Right lung (tissue), 2 donors: ENCODE measurements at regions not wholly inside any gene's neighbourhood (a gene's known extent, or its start where the extent isn't known, plus 50 kb on each side); places are given as distances from the start of the nearest gene placed in this dataset.

Experiments
- DNase-seq, 2 donors: peaks; one replicate each; pipeline ENCODE4 v3.0.0-alpha.2; 2013

- no peak for DNase-seq
Measured at GRCh38 chr2:145710303-145710702, 1190.4 kb upstream of the ZEB2 start.

GRCh38 chr2:145702305-145702704 lies 1182.4 kb upstream of the ZEB2 start:
- DNase-seq: no peak

GRCh38 chr2:145692971-145693478 lies 1173.1 kb upstream of the ZEB2 start:
- DNase-seq: no peak

- DNase-seq: no peak
Measured at GRCh38 chr2:145691659-145692058, 1171.7 kb upstream of the ZEB2 start.

GRCh38 chr2:145690183-145690778 lies 1170.4 kb upstream of the ZEB2 start:
- DNase-seq: no peak

GRCh38 chr2:145689277-145689676 lies 1169.4 kb upstream of the ZEB2 start:
- no peak for DNase-seq

GRCh38 chr2:145688156-145688555 lies 1168.2 kb upstream of the ZEB2 start:
- no peak for DNase-seq

GRCh38 chr2:145687442-145688134 lies 1167.7 kb upstream of the ZEB2 start:
- peak; percentile 6 to 11 for DNase-seq

GRCh38 chr2:145685383-145686050 lies 1165.6 kb upstream of the ZEB2 start:
- DNase-seq: no peak

- no peak for DNase-seq
Measured at GRCh38 chr2:145682546-145683157, 1162.7 kb upstream of the ZEB2 start.

- DNase-seq: no peak
Measured at GRCh38 chr2:145680276-145680675, 1160.4 kb upstream of the ZEB2 start.

GRCh38 chr2:145677371-145677770 lies 1157.5 kb upstream of the ZEB2 start:
- DNase-seq: no peak

- DNase-seq: no peak
Measured at GRCh38 chr2:145674705-145675104, 1154.8 kb upstream of the ZEB2 start.

GRCh38 chr2:145669301-145669700 lies 1149.4 kb upstream of the ZEB2 start:
- DNase-seq: no peak

- DNase-seq: no peak
Measured at GRCh38 chr2:145666552-145666951, 1146.6 kb upstream of the ZEB2 start.

- DNase-seq: no peak
Measured at GRCh38 chr2:145657265-145657664, 1137.3 kb upstream of the ZEB2 start.

GRCh38 chr2:145655165-145655765 lies 1135.3 kb upstream of the ZEB2 start:
- no peak for DNase-seq

GRCh38 chr2:145654746-145655145 lies 1134.8 kb upstream of the ZEB2 start:
- no peak for DNase-seq

- DNase-seq: no peak
Measured at GRCh38 chr2:145654156-145654555, 1134.2 kb upstream of the ZEB2 start.

GRCh38 chr2:145653553-145653952 lies 1133.6 kb upstream of the ZEB2 start:
- DNase-seq: no peak

- peak; percentile 70 to 76 for DNase-seq
Measured at GRCh38 chr2:145652571-145653545, 1132.9 kb upstream of the ZEB2 start.
